GM23338 (cell line): ENCODE measurements at regions not wholly inside any gene's neighbourhood (a gene's known extent, or its start where the extent isn't known, plus 50 kb on each side); places are given as distances from the start of the nearest gene placed in this dataset.
"Not testable (repeated sequence)": the region's sequence is repeated elsewhere in the genome, so short reads cannot be mapped to it uniquely, and the experiment has no call there.

Experiments
- CTCF ChIP-seq, 2 experiments: fragments of 200-600 bp in 1 of 2; sonication (generic) in 1 of 2; conservative IDR thresholded peaks; 2 replicates each; pipeline versions ENCODE4 v1.5.1 to v1.6.1; 2016 to 2017; ENCODE audit warnings: antibody characterized with exemption in 2 of 2, low read depth in 2 of 2, mild to moderate bottlenecking in 2 of 2, moderate library complexity in 1 of 2
- EZH2 ChIP-seq: fragments of 200-600 bp; sonication (generic); IDR thresholded peaks from one replicate; pipeline ENCODE4 v1.8.0; 2017; ENCODE audit warnings: antibody characterized with exemption, mild to moderate bottlenecking, low read depth; ENCODE audit not compliant: unreplicated experiment
- POLR2AphosphoS5 ChIP-seq: IDR thresholded peaks from 2 replicates; pipeline ENCODE4 v1.6.1; 2016; ENCODE audit warnings: antibody characterized with exemption, low read depth

- TF ChIP-seq EZH2; CTCF (conservative IDR thresholded peaks at IDR 0.05; ENCODE audit: low read depth in 2 of 2); POLR2AphosphoS5: not testable (repeated sequence)
These were observed 780.7 kb upstream of the POU3F4 start for GRCh38 chrX:82727436-82727835.
